Ascending aorta (tissue), 2 donors: ENCODE measurements at regions not wholly inside any gene's neighbourhood (a gene's known extent, or its start where the extent isn't known, plus 50 kb on each side); places are given as distances from the start of the nearest gene placed in this dataset.

Experiments
- DNase-seq, 2 donors: peaks; one replicate each; pipeline ENCODE4 v3.0.0-alpha.2; 2019; ENCODE audit warnings: low spot score in 2 of 2
- H3K27ac ChIP-seq, 2 donors: fragments of 200-600 bp; sonication (generic); one replicate each; pipeline ENCODE4 v1.5.1; 2016 to 2017; ENCODE audit warnings: mild to moderate bottlenecking in 1 of 2
- H3K27me3 ChIP-seq: fragments of 200-600 bp; sonication (generic); one replicate; pipeline ENCODE4 v1.5.1; 2017
- H3K36me3 ChIP-seq, 2 donors: fragments of 200-600 bp; sonication (generic); one replicate each; pipeline ENCODE4 v1.5.1; 2016
- H3K4me1 ChIP-seq, 2 donors: fragments of 200-600 bp; sonication (generic); one replicate each; pipeline ENCODE4 v1.5.1; 2016 to 2017; ENCODE audit warnings: mild to moderate bottlenecking in 1 of 2
- H3K4me3 ChIP-seq, 2 donors: fragments of 200-600 bp; sonication (generic); one replicate each; pipeline ENCODE4 v1.5.1; 2016 to 2017; ENCODE audit warnings: mild to moderate bottlenecking in 1 of 2
- H3K9me3 ChIP-seq, 2 donors: fragments of 200-600 bp; sonication (generic); one replicate each; pipeline ENCODE4 v1.5.1; 2016
- CTCF ChIP-seq, 3 experiments: fragments of 200-600 bp in 2 of 3; fragments of 450-650 bp in 1 of 3; sonication (generic) in 2 of 3; IDR thresholded peaks; one replicate each; pipeline ENCODE4 v1.5.1; 2016 to 2019; ENCODE audit warnings: antibody characterized with exemption in 3 of 3, mild to moderate bottlenecking in 1 of 3, moderate library complexity in 1 of 3
- intact Hi-C: fragments of 100-400 bp; cut with DNase I; formaldehyde crosslinking; loops from one replicate; pipeline ENCODE4 v1.15.1; 2023

- Histone ChIP-seq H3K27me3 (no peaks in the 10 kb centered on the region), H3K4me3 (no peak overlapping the region), H3K4me1 (no peaks in the 10 kb centered on the region), H3K36me3 (no peaks in the 10 kb centered on the region), H3K27ac (no peak overlapping the region), H3K9me3 (peaks cover 0 to 4% of the 10 kb centered on the region in 2 donors)
- DNase-seq, result no peak
- no peak for TF ChIP-seq CTCF (IDR thresholded peaks at IDR 0.05)
- intact Hi-C loops, result no loop called here
Measured at GRCh38 chr5:9845185-9845584, 215.0 kb upstream of the TAS2R1 start.

GRCh38 chr5:9841516-9842170, 211.5 kb upstream of the TAS2R1 start:
- TF ChIP-seq CTCF (IDR thresholded peaks at IDR 0.05), result no peak
- intact Hi-C loops, result no loop called here
- DNase-seq, result no peak

GRCh38 chr5:9838916-9839315, 208.8 kb upstream of the TAS2R1 start:
- DNase-seq, result no peak
- H3K4me3 ChIP-seq, result no peak overlapping the region
- H3K27me3 ChIP-seq, result no peaks in the 10 kb centered on the region
- H3K9me3 ChIP-seq, result peaks cover 0 to 4% of the 10 kb centered on the region in 2 donors
- no peaks in the 10 kb centered on the region for H3K36me3 ChIP-seq
- no peaks in the 10 kb centered on the region for H3K4me1 ChIP-seq
- TF ChIP-seq CTCF (IDR thresholded peaks at IDR 0.05), result no peak
- no peak overlapping the region for H3K27ac ChIP-seq
- intact Hi-C loops, result no loop called here

More at GRCh38 chr5:9841516-9842170, 211.5 kb upstream of the TAS2R1 start:
- Histone ChIP-seq H3K9me3 (peaks cover 0 to 4% of the 10 kb centered on the region in 2 donors), H3K36me3 (no peaks in the 10 kb centered on the region), H3K27me3 (no peaks in the 10 kb centered on the region), H3K27ac (no peak overlapping the region), H3K4me3 (no peak overlapping the region), H3K4me1 (no peaks in the 10 kb centered on the region)

- intact Hi-C loops, result no loop called here
- Histone ChIP-seq H3K9me3 (no peaks in the 10 kb centered on the region), H3K27me3 (no peaks in the 10 kb centered on the region), H3K27ac (no peak overlapping the region), H3K36me3 (no peaks in the 10 kb centered on the region), H3K4me3 (no peak overlapping the region), H3K4me1 (no peaks in the 10 kb centered on the region)
- no peak for TF ChIP-seq CTCF (IDR thresholded peaks at IDR 0.05)
- no peak for DNase-seq
Measured at GRCh38 chr5:9834871-9835770, 205.0 kb upstream of the TAS2R1 start.

- Histone ChIP-seq H3K9me3 (no peaks in the 10 kb centered on the region), H3K27me3 (no peaks in the 10 kb centered on the region), H3K4me3 (no peak overlapping the region), H3K4me1 (no peaks in the 10 kb centered on the region), H3K36me3 (no peaks in the 10 kb centered on the region), H3K27ac (no peak overlapping the region)
- TF ChIP-seq CTCF (IDR thresholded peaks at IDR 0.05), result no peak
- no peak for DNase-seq
- intact Hi-C loops, result no loop called here
Measured at GRCh38 chr5:9833871-9834270, 203.7 kb upstream of the TAS2R1 start.
